ENCODE measurements at regions not wholly inside any gene's neighbourhood (a gene's known extent, or its start where the extent isn't known, plus 50 kb on each side); places are given as distances from the start of the nearest gene placed in this dataset.

DNA sequence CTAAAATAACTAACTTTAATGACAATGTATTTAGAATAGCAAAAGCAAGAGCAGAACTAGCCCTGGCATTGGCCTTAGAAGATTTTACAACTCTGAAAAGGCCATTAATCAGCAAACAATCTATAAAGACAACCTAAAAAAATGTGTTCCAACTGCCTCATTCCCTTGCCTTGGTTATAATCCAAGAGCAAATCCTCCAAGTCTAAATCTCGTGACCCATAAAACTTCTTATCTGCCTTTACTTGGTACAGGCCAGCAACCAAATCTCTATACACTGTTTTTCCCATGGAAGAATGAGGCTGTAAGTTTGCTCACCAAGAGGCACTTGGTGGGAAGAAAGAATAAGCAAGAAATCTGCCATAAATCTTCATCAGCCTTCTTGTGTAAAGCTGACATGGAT is 175.3 kb upstream of the MID1 start:
- TF ChIP-seq TAF1 (IDR thresholded peaks at IDR 0.05; ENCODE audit: low read depth, low read length) (no peak), POLR2AphosphoS5 (IDR thresholded peaks at IDR 0.05; ENCODE audit: low read depth, low read length) (no peak), POLR2A (IDR thresholded peaks at IDR 0.05; ENCODE audit: low read depth, low read length) (no peak)
